Smooth muscle cell (in vitro differentiated cells): ENCODE measurements at regions not wholly inside any gene's neighbourhood (a gene's known extent, or its start where the extent isn't known, plus 50 kb on each side); places are given as distances from the start of the nearest gene placed in this dataset.

Experiments
- DNase-seq: peaks from one replicate; lab custom pipeline; 2025; ENCODE audit not compliant: unreplicated experiment; lab: John Stamatoyannopoulos, UW
- H2AFZ ChIP-seq: fragments of 200-600 bp; sonication (generic); 2 replicates; pipeline ENCODE4 v1.6.0; 2016; ENCODE audit warnings: antibody characterized with exemption, low read depth, mild to moderate bottlenecking
- H3F3A ChIP-seq: fragments of 200-600 bp; sonication (generic); 2 replicates; pipeline ENCODE4 v1.6.0; 2017; ENCODE audit warnings: antibody characterized with exemption, low read depth
- H3K27ac ChIP-seq: fragments of 200-600 bp; sonication (generic); 2 replicates; pipeline ENCODE4 v1.5.1; 2016; ENCODE audit warnings: low read depth, mild to moderate bottlenecking
- H3K27me3 ChIP-seq: fragments of 200-600 bp; sonication (generic); 2 replicates; pipeline ENCODE4 v1.6.1; 2016; ENCODE audit warnings: low read depth, mild to moderate bottlenecking
- H3K36me3 ChIP-seq: fragments of 200-600 bp; sonication (generic); 2 replicates; pipeline ENCODE4 v1.5.1; 2016; ENCODE audit warnings: low read depth
- H3K4me1 ChIP-seq: fragments of 200-600 bp; sonication (generic); 2 replicates; pipeline ENCODE4 v1.5.1; 2016; ENCODE audit warnings: low read depth
- H3K4me2 ChIP-seq: fragments of 200-600 bp; sonication (generic); 2 replicates; pipeline ENCODE4 v1.6.0; 2016; ENCODE audit warnings: mild to moderate bottlenecking
- H3K4me3 ChIP-seq: fragments of 200-600 bp; sonication (generic); 2 replicates; pipeline ENCODE4 v1.5.1; 2016; ENCODE audit warnings: mild to moderate bottlenecking
- H3K79me2 ChIP-seq: fragments of 200-600 bp; sonication (generic); 2 replicates; pipeline ENCODE4 v1.6.0; 2016; ENCODE audit warnings: low read depth, mild to moderate bottlenecking
- H3K9ac ChIP-seq: fragments of 200-600 bp; sonication (generic); 2 replicates; pipeline ENCODE4 v1.6.0; 2016; ENCODE audit warnings: low read depth
- H3K9me3 ChIP-seq: fragments of 200-600 bp; sonication (generic); replicated peaks from 2 replicates; pipeline ENCODE4 v1.5.1; 2016; ENCODE audit warnings: low read depth
- H4K20me1 ChIP-seq: fragments of 200-600 bp; sonication (generic); 2 replicates; pipeline ENCODE4 v1.6.0; 2016; ENCODE audit warnings: low read depth
- CTCF ChIP-seq: fragments of 200-600 bp; sonication (generic); IDR thresholded peaks from 2 replicates; pipeline ENCODE4 v1.5.1; 2017; ENCODE audit warnings: borderline replicate concordance, mild to moderate bottlenecking, antibody characterized with exemption; ENCODE audit not compliant: insufficient read depth, poor library complexity, severe bottlenecking
- WGBS: methylation state at CpG from one replicate; pipeline ENCODE4 v1.1.7; 2016; ENCODE audit warnings: low lambda C conversion rate; 5-methylcytosine and 5-hydroxymethylcytosine counted together

DNA sequence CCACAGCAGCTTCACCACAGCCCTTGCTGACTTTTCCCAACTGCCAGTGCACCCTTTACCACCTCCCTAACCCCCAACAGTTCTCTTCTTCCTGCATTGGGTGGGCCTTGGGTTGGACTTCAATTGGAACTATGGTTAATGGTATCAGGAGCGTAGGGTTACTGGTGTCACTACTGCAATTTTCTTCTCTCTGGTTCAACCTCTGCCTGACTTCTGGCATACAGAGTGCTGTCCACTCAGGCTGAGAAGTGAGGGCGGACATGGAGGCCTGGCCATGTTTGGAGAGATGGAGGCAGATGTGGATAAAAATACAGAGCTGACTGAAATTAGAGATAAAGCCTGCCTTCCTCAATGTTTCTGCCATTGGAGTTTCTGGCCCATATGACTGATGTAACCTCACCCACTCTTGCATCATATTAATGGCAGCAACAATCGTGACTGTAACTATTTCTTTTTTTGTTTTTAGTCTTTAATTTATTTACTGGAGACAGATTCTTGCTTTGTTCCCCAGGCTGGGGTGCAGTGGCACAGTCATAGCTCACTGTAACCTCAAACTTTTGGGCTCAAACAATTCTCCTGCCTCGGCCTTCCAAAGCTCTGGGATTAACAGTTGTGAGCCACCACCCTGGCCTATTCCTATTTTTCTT lies 87.8 kb downstream of the NAV1 start:
- Histone ChIP-seq H3K9ac (no peak overlapping the region), H3K4me1 (peaks cover 11% of the 10 kb centered on the region), H3F3A (peaks cover 21% of the 10 kb centered on the region), H3K27me3 (no peaks in the 10 kb centered on the region), H4K20me1 (peaks cover 54% of the 10 kb centered on the region), H3K79me2 (peaks cover 28% of the 10 kb centered on the region), H3K27ac (peak overlapping the region; percentile 67), H3K4me3 (no peak overlapping the region), H2AFZ (no peak overlapping the region), H3K36me3 (no peaks in the 10 kb centered on the region), H3K4me2 (peak overlapping the region; percentile 37), H3K9me3 (no peaks in the 10 kb centered on the region)
- no peak for TF ChIP-seq CTCF
- DNase-seq = no peak
- 78% methylated on average over 4 of the region's 4 CpGs for WGBS

- TF ChIP-seq CTCF = no peak
- Histone ChIP-seq H3F3A (peaks cover 23% of the 10 kb centered on the region), H3K4me1 (peaks cover 11% of the 10 kb centered on the region), H2AFZ (no peak overlapping the region), H3K79me2 (peaks cover 24% of the 10 kb centered on the region), H3K36me3 (no peaks in the 10 kb centered on the region), H3K4me3 (no peak overlapping the region), H3K9me3 (no peaks in the 10 kb centered on the region), H3K9ac (no peak overlapping the region), H3K4me2 (no peak overlapping the region), H3K27ac (no peak overlapping the region), H4K20me1 (peaks cover 50% of the 10 kb centered on the region), H3K27me3 (no peaks in the 10 kb centered on the region)
- WGBS = 58% methylated on average over 6 of the region's 6 CpGs
- DNase-seq = no peak
These were observed 89.6 kb downstream of the NAV1 start for GRCh38 chr1:201628490-201628889.

DNA sequence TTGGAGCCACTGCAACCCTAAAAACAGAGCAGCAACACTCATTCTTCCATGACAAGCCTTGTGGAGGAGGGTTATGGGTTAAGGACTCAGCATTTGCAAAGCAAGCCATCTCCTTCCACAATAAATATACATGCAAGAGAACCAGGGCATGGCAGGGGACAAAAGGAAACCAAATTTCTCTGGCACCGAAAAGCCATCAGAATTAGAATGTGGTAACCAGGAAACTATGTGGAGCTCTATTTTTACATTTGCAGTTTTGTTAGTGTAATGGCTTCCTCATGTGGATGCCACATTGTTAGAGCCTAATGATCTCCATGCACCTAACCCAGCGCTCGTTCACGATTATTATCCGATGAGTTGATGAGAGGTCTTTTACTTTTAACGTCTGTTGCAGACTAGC lies 91.7 kb downstream of the NAV1 start:
- no peaks in the 10 kb centered on the region for H3K36me3 ChIP-seq
- no peak overlapping the region for H2AFZ ChIP-seq
- whole genome bisulfite sequencing = 93% methylated on average over 6 of the region's 6 CpGs
- no peaks in the 10 kb centered on the region for H3K9me3 ChIP-seq
- H3K27me3 ChIP-seq = no peaks in the 10 kb centered on the region
- TF ChIP-seq CTCF = no peak
- H3K79me2 ChIP-seq = peaks cover 22% of the 10 kb centered on the region
- H3K4me2 ChIP-seq = no peak overlapping the region
- H3F3A ChIP-seq = peaks cover 20% of the 10 kb centered on the region
- no peak overlapping the region for H3K4me3 ChIP-seq
- peaks cover 53% of the 10 kb centered on the region for H4K20me1 ChIP-seq
- no peak for DNase-seq
- H3K4me1 ChIP-seq = peaks cover 11% of the 10 kb centered on the region
- H3K9ac ChIP-seq = no peak overlapping the region
- H3K27ac ChIP-seq = no peak overlapping the region

DNA sequence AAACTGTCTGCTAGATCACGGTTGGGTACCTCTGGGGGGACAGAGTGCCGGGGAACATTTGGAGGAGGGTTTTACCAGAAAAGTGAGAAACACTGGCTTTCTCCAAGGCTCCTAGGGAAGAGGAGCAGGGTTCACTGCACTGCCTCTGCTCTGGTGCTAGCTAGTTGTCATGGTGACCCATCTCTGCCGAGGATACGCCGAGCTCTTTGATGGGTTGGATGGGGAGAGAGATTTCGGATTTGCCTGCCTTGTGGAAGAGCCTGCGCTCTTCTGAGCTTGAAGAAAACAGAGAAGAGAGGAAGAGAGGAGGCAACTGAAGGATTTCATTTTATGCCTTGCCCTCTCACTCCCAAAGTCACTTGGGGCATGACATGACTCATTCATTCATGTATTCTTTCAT lies 92.1 kb downstream of the NAV1 start:
- TF ChIP-seq CTCF = no peak
- Histone ChIP-seq H3K4me3 (no peak overlapping the region), H3K79me2 (peaks cover 22% of the 10 kb centered on the region), H3K9ac (no peak overlapping the region), H3K27ac (no peak overlapping the region), H3K4me1 (peaks cover 13% of the 10 kb centered on the region), H3K36me3 (no peaks in the 10 kb centered on the region), H2AFZ (no peak overlapping the region), H3K27me3 (no peaks in the 10 kb centered on the region), H3K9me3 (no peaks in the 10 kb centered on the region), H4K20me1 (peaks cover 55% of the 10 kb centered on the region), H3K4me2 (no peak overlapping the region), H3F3A (peaks cover 16% of the 10 kb centered on the region)
- WGBS = 93% methylated on average over 7 of the region's 7 CpGs
- no peak for DNase-seq
